CD4-positive, alpha-beta T cell (primary cell): ENCODE measurements at regions not wholly inside any gene's neighbourhood (a gene's known extent, or its start where the extent isn't known, plus 50 kb on each side); places are given as distances from the start of the nearest gene placed in this dataset.

Source experiments
- ATAC-seq: fragments of 200-7000 bp; cut with Tn5 transposase; one replicate; pipeline ENCODE4 v1.10.0; 2022; ENCODE audit warnings: mild to moderate bottlenecking; ENCODE audit not compliant: poor library complexity
- CTCF ChIA-PET: fragments of 350-600 bp; sonication (Branson Sonifier 250); formaldehyde crosslinking; loops from one replicate; lab custom pipeline; 2021; ENCODE audit warnings: antibody characterized with exemption, inconsistent platforms; lab: Charles Lee
- POLR2A ChIA-PET: fragments of 350-600 bp; sonication (Branson Sonifier 250); formaldehyde crosslinking; loops from one replicate; lab custom pipeline; 2021; ENCODE audit warnings: antibody characterized with exemption, inconsistent platforms; lab: Charles Lee
- DNase-seq, 14 experiments: peaks; one replicate each; pipeline ENCODE4 v3.0.0-alpha.2; 2013 to 2020; ENCODE audit warnings: mixed read lengths in 2 of 14
- H3K27ac ChIP-seq, 2 donors: one replicate each; pipeline versions ENCODE4 v1.5.1 to v1.7.0; 2013; ENCODE audit warnings: low read length in 2 of 2, low read depth in 1 of 2, mild to moderate bottlenecking in 1 of 2
- H3K27me3 ChIP-seq, 2 experiments: 1 replicate in 1 of 2; 2 replicates in 1 of 2; pipeline versions ENCODE4 v1.6.1 to v1.7.0; 2013; ENCODE audit warnings: low read length in 2 of 2, control low read depth in 1 of 2, mild to moderate bottlenecking in 1 of 2, moderate library complexity in 1 of 2; ENCODE audit not compliant: insufficient read depth in 2 of 2, control insufficient read depth in 1 of 2
- H3K36me3 ChIP-seq: one replicate; pipeline ENCODE4 v1.6.1; 2013; ENCODE audit warnings: low read length, control low read depth; ENCODE audit not compliant: insufficient read depth
- H3K4me1 ChIP-seq: one replicate; pipeline ENCODE4 v1.6.1; 2013; ENCODE audit warnings: low read length, control low read depth; ENCODE audit not compliant: insufficient read depth
- H3K4me3 ChIP-seq: one replicate; pipeline ENCODE4 v1.5.1; 2013; ENCODE audit warnings: mild to moderate bottlenecking, low read length, moderate library complexity
- H3K9me3 ChIP-seq, 2 experiments: 1 replicate in 1 of 2; 2 replicates in 1 of 2; pipeline versions ENCODE4 v1.6.1 to v1.7.0; 2013; ENCODE audit warnings: low read length in 2 of 2, mild to moderate bottlenecking in 2 of 2, control low read depth in 1 of 2, moderate library complexity in 1 of 2; ENCODE audit not compliant: control insufficient read depth in 1 of 2, insufficient read depth in 1 of 2
- H3K27ac Mint-ChIP-seq: one replicate; pipeline ENCODE4 v1.8.0; 2020; ENCODE audit warnings: mixed read lengths
- H3K27me3 Mint-ChIP-seq: one replicate; pipeline ENCODE4 v1.8.0; 2021; ENCODE audit warnings: mixed read lengths
- H3K36me3 Mint-ChIP-seq: one replicate; pipeline ENCODE4 v1.8.0; 2021; ENCODE audit warnings: low read depth, mixed read lengths
- H3K4me1 Mint-ChIP-seq: one replicate; pipeline ENCODE4 v1.8.0; 2021; ENCODE audit warnings: low read depth, mixed read lengths
- H3K4me3 Mint-ChIP-seq: one replicate; pipeline ENCODE4 v1.8.0; 2020; ENCODE audit warnings: mild to moderate bottlenecking, mixed read lengths
- H3K9me3 Mint-ChIP-seq: one replicate; pipeline ENCODE4 v1.8.0; 2020; ENCODE audit warnings: mixed read lengths
- CTCF ChIP-seq: fragments of 200-600 bp; IDR thresholded peaks from one replicate; pipeline ENCODE4 v1.8.0; 2022; ENCODE audit warnings: antibody characterized with exemption, mild to moderate bottlenecking
- intact Hi-C, 2 experiments: fragments of 100-400 bp; cut with DNase I in 1 of 2; cut with micrococcal nuclease in 1 of 2; formaldehyde crosslinking; loops; one replicate each; pipeline versions ENCODE4 v1.15.1 to v1.9.0; 2023 to 2025; cut with DNase I, micrococcal nuclease

- no peak overlapping the region for H3K27ac Mint-ChIP-seq
- no peaks in the 10 kb centered on the region for H3K27me3 Mint-ChIP-seq
- CTCF ChIA-PET = no interaction called here
- DNase-seq (no peak), ATAC-seq (no peak)
- Histone ChIP-seq H3K4me3 (no peak overlapping the region), H3K27ac (no peak overlapping the region), H3K36me3 (no peaks in the 10 kb centered on the region), H3K27me3 (no peaks in the 10 kb centered on the region), H3K4me1 (no peaks in the 10 kb centered on the region), H3K9me3 (no peaks in the 10 kb centered on the region)
- H3K4me3 Mint-ChIP-seq = no peak overlapping the region
- no peaks in the 10 kb centered on the region for H3K9me3 Mint-ChIP-seq
- no peaks in the 10 kb centered on the region for H3K4me1 Mint-ChIP-seq
- no peak for TF ChIP-seq CTCF
- POLR2A ChIA-PET = no interaction called here
- intact Hi-C loops = no loop called here
- no peaks in the 10 kb centered on the region for H3K36me3 Mint-ChIP-seq
These were observed 612.2 kb upstream of the MKI67 start for GRCh38 chr10:128738386-128738915.

- Mint-ChIP-seq H3K27ac (no peak overlapping the region), H3K27me3 (no peaks in the 10 kb centered on the region), H3K4me1 (no peaks in the 10 kb centered on the region), H3K36me3 (no peaks in the 10 kb centered on the region), H3K4me3 (no peak overlapping the region), H3K9me3 (no peaks in the 10 kb centered on the region)
- no peak overlapping the region for H3K4me3 ChIP-seq
- H3K27ac ChIP-seq = no peak overlapping the region
- TF ChIP-seq CTCF = no peak
- H3K9me3 ChIP-seq = no peaks in the 10 kb centered on the region
- no peaks in the 10 kb centered on the region for H3K4me1 ChIP-seq
- no peaks in the 10 kb centered on the region for H3K36me3 ChIP-seq
- intact Hi-C loops = no loop called here
- H3K27me3 ChIP-seq = no peaks in the 10 kb centered on the region
- ChIA-PET POLR2A (no interaction called here), CTCF (no interaction called here)
- no peak for DNase-seq
- ATAC-seq = no peak
These were observed 613.7 kb upstream of the MKI67 start for GRCh38 chr10:128739930-128740329.

- no peak for DNase-seq
- Mint-ChIP-seq H3K36me3 (no peaks in the 10 kb centered on the region), H3K27ac (no peak overlapping the region), H3K4me3 (no peak overlapping the region), H3K27me3 (no peaks in the 10 kb centered on the region), H3K9me3 (no peaks in the 10 kb centered on the region), H3K4me1 (no peaks in the 10 kb centered on the region)
- POLR2A ChIA-PET = no interaction called here
- no peaks in the 10 kb centered on the region for H3K36me3 ChIP-seq
- no peaks in the 10 kb centered on the region for H3K27me3 ChIP-seq
- CTCF ChIA-PET = no interaction called here
- no peak overlapping the region for H3K27ac ChIP-seq
- H3K4me1 ChIP-seq = no peaks in the 10 kb centered on the region
- intact Hi-C loops = no loop called here
- no peak for TF ChIP-seq CTCF
- ATAC-seq = no peak
- no peak overlapping the region for H3K4me3 ChIP-seq
- H3K9me3 ChIP-seq = no peaks in the 10 kb centered on the region
These were observed 615.0 kb upstream of the MKI67 start for GRCh38 chr10:128741180-128741579.
